GM12891 (cell line): ENCODE measurements at regions not wholly inside any gene's neighbourhood (a gene's known extent, or its start where the extent isn't known, plus 50 kb on each side); places are given as distances from the start of the nearest gene placed in this dataset.

Source experiments
- DNase-seq: peaks from one replicate; pipeline ENCODE4 v3.0.0; 2011; ENCODE audit warnings: low spot score; ENCODE audit not compliant: insufficient read length
- FAIRE-seq: peaks from 2 replicates; lab custom pipeline; 2011; peaks lifted over from hg19 to GRCh38; lab: Jason Lieb, UNC
- PAX5 ChIP-seq: IDR thresholded peaks from 2 replicates; pipeline ENCODE4 v1.6.1; 2011; ENCODE audit warnings: low read length, moderate library complexity, mild to moderate bottlenecking; ENCODE audit not compliant: insufficient read depth, severe bottlenecking
- POLR2A ChIP-seq: IDR thresholded peaks from 2 replicates; pipeline ENCODE4 v1.6.1; 2011; ENCODE audit warnings: low read depth, low read length, control low read depth
- POLR2AphosphoS5 ChIP-seq: IDR thresholded peaks from 2 replicates; pipeline ENCODE4 v1.6.1; 2011; ENCODE audit warnings: low read depth, low read length, control low read depth
- POU2F2 ChIP-seq: IDR thresholded peaks from 2 replicates; pipeline ENCODE4 v1.6.1; 2011; ENCODE audit warnings: low read depth, mild to moderate bottlenecking, control low read depth, low read length, moderate library complexity
- SPI1 ChIP-seq: IDR thresholded peaks from 2 replicates; pipeline ENCODE4 v1.6.1; 2011; ENCODE audit warnings: low read depth, low read length, control low read depth
- TAF1 ChIP-seq: IDR thresholded peaks from 2 replicates; pipeline ENCODE4 v1.6.1; 2011; ENCODE audit warnings: low read depth, low read length, control low read depth

DNA sequence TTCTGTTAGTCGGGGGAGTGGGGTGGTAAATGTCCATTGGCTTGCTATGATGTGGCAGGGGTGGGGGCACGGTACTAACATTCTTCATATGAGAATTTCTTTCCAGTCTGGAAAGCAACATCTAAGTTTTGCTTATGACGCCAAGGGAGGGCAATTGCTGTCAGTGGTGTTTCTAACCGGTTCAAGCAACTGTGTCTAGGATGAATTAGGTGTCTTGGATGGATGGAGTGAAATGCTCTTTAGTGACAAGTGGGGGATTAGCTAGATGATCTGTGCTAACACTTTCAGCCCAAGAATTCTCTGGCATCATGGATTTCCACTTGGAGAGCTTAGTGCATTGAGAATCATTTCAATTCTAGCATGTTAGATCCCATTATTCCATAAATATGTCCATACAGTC, 262.6 kb upstream of the SORL1-AS1 start:
- DNase-seq: no peak
- FAIRE-seq: no peak
- TF ChIP-seq POLR2A (no peak), POU2F2 (no peak), POLR2AphosphoS5 (no peak), SPI1 (no peak), PAX5 (no peak), TAF1 (no peak)

DNA sequence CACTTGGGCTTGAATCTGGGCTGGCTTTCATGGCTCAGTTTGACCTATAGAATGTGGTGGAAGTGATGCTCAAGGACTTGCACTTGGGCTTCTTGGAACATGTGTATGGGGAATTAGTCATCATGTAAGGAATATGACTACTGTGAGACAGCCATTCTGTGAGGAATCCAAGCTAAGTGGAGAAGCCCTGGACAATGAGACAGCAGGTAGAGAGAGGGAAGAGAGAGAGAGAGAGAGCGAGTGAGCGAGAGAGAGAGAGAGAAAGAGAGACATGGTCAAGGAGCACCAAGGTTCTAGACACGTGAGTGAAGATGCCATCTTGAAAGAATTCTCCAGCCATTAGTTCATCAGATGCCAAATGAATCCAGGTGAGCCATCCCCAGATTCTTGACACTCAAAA, 261.6 kb upstream of the SORL1-AS1 start:
- TF ChIP-seq PAX5: no peak
- no peak for TF ChIP-seq POLR2A
- TF ChIP-seq POLR2AphosphoS5: no peak
- TF ChIP-seq SPI1: no peak
- TF ChIP-seq TAF1: no peak
- no peak for TF ChIP-seq POU2F2
- DNase-seq (no peak), FAIRE-seq (no peak)

DNA sequence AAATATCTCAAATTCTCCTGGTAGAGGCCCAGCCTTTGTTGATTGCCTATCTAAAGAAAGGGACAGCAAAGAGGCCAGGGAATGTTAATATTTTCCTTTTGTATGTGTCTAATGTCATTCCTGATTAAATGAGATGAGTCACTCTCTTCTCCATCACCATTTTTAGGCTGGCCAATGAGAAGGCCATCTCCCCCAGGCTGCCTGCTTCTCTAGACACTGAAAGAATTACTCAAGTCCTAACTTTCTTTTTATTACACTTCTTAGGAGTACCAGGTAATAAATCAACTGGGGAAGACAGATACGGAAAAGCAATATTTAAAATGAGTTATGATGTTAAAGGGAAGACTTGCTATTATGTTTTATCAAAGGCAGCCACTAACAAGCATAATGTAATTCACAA, 259.2 kb upstream of the SORL1-AS1 start:
- TF ChIP-seq PAX5 (no peak), TAF1 (no peak), SPI1 (no peak), POU2F2 (no peak), POLR2AphosphoS5 (no peak), POLR2A (no peak)
- DNase-seq (no peak), FAIRE-seq (no peak)

DNA sequence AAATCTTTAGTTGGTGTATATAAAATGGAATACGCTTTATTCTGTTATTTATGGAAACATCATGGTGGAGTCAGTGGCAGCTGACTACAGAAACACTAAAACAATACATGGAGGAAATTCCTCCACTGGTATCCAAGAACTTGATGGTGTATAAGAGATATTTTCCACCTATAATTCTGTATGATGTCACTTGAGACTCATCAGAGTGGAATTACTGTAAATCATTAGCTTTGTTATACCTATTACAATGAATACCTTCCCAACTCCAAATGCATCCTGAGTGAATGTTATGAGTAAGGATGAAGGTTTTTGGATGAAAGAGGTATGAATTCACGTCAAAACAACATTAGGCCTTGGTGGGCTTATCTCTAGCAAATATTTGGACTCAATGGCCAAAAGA, 258.5 kb upstream of the SORL1-AS1 start:
- no peak for FAIRE-seq
- TF ChIP-seq POLR2AphosphoS5 (no peak), POU2F2 (no peak), PAX5 (no peak), SPI1 (no peak), POLR2A (no peak), TAF1 (no peak)
- no peak for DNase-seq

DNA sequence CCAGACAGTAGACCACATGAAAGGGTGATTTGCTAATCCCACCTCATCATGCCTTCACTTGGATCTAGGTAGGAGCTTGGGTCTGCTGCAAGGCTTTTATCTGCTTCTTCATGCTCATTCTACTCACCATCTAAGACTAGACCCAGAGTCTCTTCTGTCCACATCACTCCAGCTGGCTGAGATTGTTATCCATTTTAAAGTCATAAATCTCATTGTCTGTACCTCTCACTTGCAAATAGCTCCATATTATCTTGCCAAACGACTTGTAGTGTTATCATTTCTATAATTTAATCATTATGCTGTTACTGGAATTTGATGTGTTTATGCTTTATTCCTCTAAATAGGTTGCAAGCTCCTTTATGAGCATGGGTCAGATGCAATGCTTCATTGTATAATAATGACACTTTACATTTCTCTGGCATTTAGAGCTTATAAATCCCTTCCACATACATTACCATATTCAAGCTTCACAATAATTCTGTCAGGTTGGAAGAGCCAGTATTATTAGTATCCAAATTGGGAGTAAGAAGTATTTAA, 254.2 kb upstream of the SORL1-AS1 start:
- no peak for DNase-seq
- FAIRE-seq: no peak

DNA sequence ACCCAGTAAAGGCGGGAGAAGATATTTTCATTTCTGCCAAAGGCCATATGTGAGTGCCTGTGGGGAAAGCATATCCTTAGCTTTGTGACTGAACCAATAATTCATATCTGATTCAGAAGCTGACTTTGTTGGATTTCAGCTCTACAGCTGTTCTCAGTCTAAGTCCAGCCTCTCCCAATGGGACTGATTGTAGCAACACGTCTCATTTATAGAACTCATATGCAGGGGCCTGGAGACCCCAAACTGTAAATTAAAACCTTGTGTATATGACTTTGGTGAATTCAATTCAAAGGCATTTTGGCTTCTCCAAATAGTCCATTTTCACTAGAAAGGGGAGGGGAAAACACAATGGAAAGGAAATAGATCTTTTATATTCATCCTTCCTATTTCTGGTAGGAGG, 250.4 kb upstream of the SORL1-AS1 start:
- no peak for TF ChIP-seq POLR2A
- TF ChIP-seq TAF1: no peak
- TF ChIP-seq POU2F2: no peak
- TF ChIP-seq POLR2AphosphoS5: no peak
- no peak for TF ChIP-seq PAX5
- no peak for TF ChIP-seq SPI1
- DNase-seq: no peak
- FAIRE-seq: no peak

More for the DNA sequence above, 254.2 kb upstream of the SORL1-AS1 start:
- TF ChIP-seq POU2F2: no peak
- TF ChIP-seq TAF1: no peak
- no peak for TF ChIP-seq PAX5
- no peak for TF ChIP-seq SPI1
- TF ChIP-seq POLR2A: no peak
- TF ChIP-seq POLR2AphosphoS5: no peak

DNA sequence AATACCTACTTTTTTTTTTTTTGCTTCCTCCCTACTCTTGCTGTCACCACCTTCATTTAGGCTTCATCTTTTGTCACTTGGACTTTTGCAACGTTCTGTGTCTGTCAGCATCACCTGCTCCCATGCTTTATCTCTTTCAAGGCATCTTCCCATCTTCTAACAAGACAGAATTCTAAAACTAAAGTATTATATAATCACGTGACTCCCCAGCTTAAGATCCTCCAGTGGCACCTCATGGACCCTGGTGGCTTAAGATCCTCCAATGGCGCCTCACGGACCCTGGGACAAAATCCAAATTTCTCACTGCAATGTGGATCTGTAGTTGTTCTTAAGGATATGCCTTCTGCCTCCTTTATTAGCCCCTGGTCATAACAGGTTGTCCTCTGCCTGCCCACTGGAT, 248.2 kb upstream of the SORL1-AS1 start:
- no peak for DNase-seq
- TF ChIP-seq TAF1 (no peak), POU2F2 (no peak), POLR2A (no peak), POLR2AphosphoS5 (no peak), SPI1 (no peak)
- FAIRE-seq: no peak

DNA sequence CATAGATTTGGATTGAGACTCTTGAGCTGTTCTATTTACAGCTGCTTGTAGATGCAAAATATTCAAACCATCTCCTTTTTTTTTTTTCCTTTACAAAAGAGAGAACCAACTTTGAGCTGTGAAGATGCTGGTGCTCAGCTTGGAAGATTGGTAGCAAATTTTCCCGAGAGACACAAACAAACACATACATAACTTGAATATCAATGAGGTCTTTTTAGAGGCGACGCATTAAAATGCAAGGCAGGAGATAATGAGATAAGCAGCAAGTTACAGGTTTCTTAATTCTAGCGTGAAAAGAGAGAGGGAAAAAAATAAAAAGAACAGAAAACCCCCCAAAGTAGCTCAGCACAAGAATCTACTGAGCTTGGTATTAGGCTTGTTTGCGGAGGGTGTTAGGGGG, 247.0 kb upstream of the SORL1-AS1 start:
- DNase-seq: no peak
- no peak for FAIRE-seq
- TF ChIP-seq POLR2A (no peak), TAF1 (no peak), SPI1 (no peak), POU2F2 (no peak), POLR2AphosphoS5 (no peak), PAX5 (no peak)

DNA sequence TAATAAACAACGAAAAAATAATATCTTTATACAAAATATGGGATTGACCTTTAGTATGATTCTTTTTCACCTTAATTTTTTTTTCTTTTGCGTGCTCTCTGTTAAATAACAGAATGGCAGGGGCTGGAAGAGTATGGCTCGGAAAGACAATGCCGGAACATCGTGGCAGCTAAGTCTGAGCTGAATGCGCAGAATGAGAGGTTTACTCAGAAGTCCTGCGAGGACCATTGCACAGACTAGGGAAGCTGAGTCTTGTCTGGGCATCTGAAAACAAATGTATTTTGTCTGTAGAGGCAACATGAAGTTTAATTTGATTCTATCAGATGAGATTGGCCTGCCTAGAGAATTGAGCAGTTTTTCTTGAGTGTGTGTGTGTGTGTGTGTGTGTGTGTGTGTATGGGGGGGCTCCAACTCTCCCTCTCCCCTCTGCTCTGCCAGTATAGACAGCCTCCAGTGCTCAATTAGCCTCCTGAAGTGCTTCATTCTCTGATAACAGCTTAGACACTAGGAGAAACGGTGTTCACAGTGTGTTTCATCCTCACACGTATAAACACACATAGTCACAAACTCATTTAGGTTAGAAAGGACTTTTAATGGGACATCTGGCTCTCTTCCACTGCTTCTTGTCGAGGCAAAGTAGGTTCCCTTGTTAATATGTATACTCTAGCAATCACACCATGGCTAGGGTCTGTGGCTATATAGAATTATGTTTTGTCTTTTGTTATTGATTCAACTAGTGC, 244.3 kb upstream of the SORL1-AS1 start:
- DNase-seq (no peak), FAIRE-seq (no peak)
- TF ChIP-seq SPI1: no peak
- no peak for TF ChIP-seq POU2F2
- no peak for TF ChIP-seq PAX5
